A549 (cell line): ENCODE measurements at regions not wholly inside any gene's neighbourhood (a gene's known extent, or its start where the extent isn't known, plus 50 kb on each side); places are given as distances from the start of the nearest gene placed in this dataset.

ENCODE experiments used
- ATAC-seq, 2 experiments: fragments of 200-7000 bp in 1 of 2; fragments of >200 bp in 1 of 2; cut with Nextera tagmentation in 1 of 2; cut with Tn5 transposase in 1 of 2; 3 replicates each; pipeline versions ENCODE4 v1.8.0 to v1.9.1; 2018 to 2020; ENCODE audit warnings: mild to moderate bottlenecking in 1 of 2, moderate library complexity in 1 of 2
- CTCF ChIA-PET: fragments of 300-600 bp; sonication (Branson Sonifier 250); formaldehyde crosslinking; extraction: SDS; loops from one replicate; lab custom pipeline; 2021; ENCODE audit warnings: antibody characterized with exemption, inconsistent platforms; lab: Yijun Ruan, JAX
- POLR2A ChIA-PET: fragments of 350-600 bp; formaldehyde crosslinking; extraction: SDS; loops from one replicate; lab custom pipeline; 2021; ENCODE audit warnings: antibody characterized with exemption, inconsistent platforms; lab: Yijun Ruan, JAX
- DNase-seq, 2 experiments: peaks; one replicate each; pipeline versions ENCODE4 v3.0.0 to v3.0.0-alpha.2; 2011 to 2016; ENCODE audit warnings: low read depth in 1 of 2, low spot score in 1 of 2
- FAIRE-seq: peaks from 2 replicates; lab custom pipeline; 2011; peaks lifted over from hg19 to GRCh38; lab: Jason Lieb, UNC
- H3K27ac ChIP-seq, 2 experiments: fragments of >200 bp; sonication (Bioruptor Twin); formaldehyde crosslinking; 3 replicates each; pipeline ENCODE4 v1.5.1; 2016 to 2017
- H3K4me1 ChIP-seq: fragments of >200 bp; sonication (Bioruptor Twin); formaldehyde crosslinking; 3 replicates; pipeline ENCODE4 v1.6.1; 2016
- H3K4me2 ChIP-seq: fragments of >200 bp; sonication (Bioruptor Twin); formaldehyde crosslinking; 3 replicates; pipeline ENCODE4 v1.6.1; 2016
- H3K4me3 ChIP-seq: fragments of >200 bp; sonication (Bioruptor Twin); formaldehyde crosslinking; 3 replicates; pipeline ENCODE4 v1.5.1; 2016
- H3K9me3 ChIP-seq: fragments of >200 bp; sonication (Bioruptor Twin); formaldehyde crosslinking; 3 replicates; pipeline ENCODE4 v1.6.1; 2016
- ATOH8 ChIP-seq: fragments of 250-450 bp; sonication (Bioruptor Pico); IDR thresholded peaks from 2 replicates; pipeline ENCODE4 v1.5.0; 2020; ENCODE audit warnings: low read depth, mild to moderate bottlenecking, moderate library complexity
- BCL3 ChIP-seq: fragments of >200 bp; sonication (Bioruptor Twin); formaldehyde crosslinking; IDR thresholded peaks from 3 replicates; pipeline ENCODE4 v1.6.1; 2016
- CEBPB ChIP-seq, 2 experiments: fragments of >200 bp in 1 of 2; sonication (Bioruptor Twin) in 1 of 2; formaldehyde crosslinking in 1 of 2; IDR thresholded peaks; 2 replicates each; pipeline ENCODE4 v1.6.1; 2012 to 2016
- CHD2 ChIP-seq: fragments of 150-350 bp; IDR thresholded peaks from 2 replicates; pipeline ENCODE4 v1.6.1; 2014; ENCODE audit warnings: low read length; ENCODE audit not compliant: partially characterized antibody
- CTCF ChIP-seq: fragments of >200 bp; sonication (Bioruptor Twin); formaldehyde crosslinking; IDR thresholded peaks from 3 replicates; pipeline ENCODE4 v1.5.1; 2016
- EHF ChIP-seq: fragments of 250-450 bp; sonication (Bioruptor Pico); IDR thresholded peaks from 2 replicates; pipeline ENCODE4 v1.5.0; 2020; ENCODE audit warnings: mild to moderate bottlenecking
- EHMT2 ChIP-seq: fragments of 200-600 bp; sonication (generic); IDR thresholded peaks from 2 replicates; pipeline ENCODE4 v1.6.1; 2016; ENCODE audit warnings: antibody characterized with exemption, low read depth, mild to moderate bottlenecking, moderate library complexity
- EP300 ChIP-seq, 2 experiments: fragments of >200 bp; sonication (Bioruptor Twin); formaldehyde crosslinking; IDR thresholded peaks; 2 replicates in 1 of 2; 3 replicates in 1 of 2; pipeline ENCODE4 v1.6.1; 2016 to 2017
- FOSB ChIP-seq: fragments of 250-450 bp; sonication (Bioruptor Pico); IDR thresholded peaks from 2 replicates; pipeline ENCODE4 v1.5.0; 2020; ENCODE audit warnings: mild to moderate bottlenecking, moderate library complexity
- FOSL2 ChIP-seq, 2 experiments: fragments of 450-650 bp in 1 of 2; fragments of >200 bp in 1 of 2; sonication (Bioruptor Twin) in 1 of 2; formaldehyde crosslinking; IDR thresholded peaks; 2 replicates each; pipeline versions ENCODE4 v1.5.0 to v1.6.1; 2016 to 2020; ENCODE audit warnings: mild to moderate bottlenecking in 1 of 2, moderate library complexity in 1 of 2
- FOXS1 ChIP-seq: fragments of 250-450 bp; sonication (Bioruptor Pico); IDR thresholded peaks from 2 replicates; pipeline ENCODE4 v1.5.0; 2020; ENCODE audit warnings: mild to moderate bottlenecking, moderate library complexity
- GATA3 ChIP-seq: IDR thresholded peaks from 2 replicates; pipeline ENCODE4 v1.6.1; 2012; ENCODE audit warnings: borderline replicate concordance
- HOXB5 ChIP-seq: fragments of 250-450 bp; sonication (Bioruptor Pico); IDR thresholded peaks from 2 replicates; pipeline ENCODE4 v1.5.0; 2020; ENCODE audit warnings: mild to moderate bottlenecking, moderate library complexity
- JUN ChIP-seq, 2 experiments: fragments of >200 bp; sonication (Bioruptor Twin); formaldehyde crosslinking; IDR thresholded peaks; 2 replicates in 1 of 2; 3 replicates in 1 of 2; pipeline ENCODE4 v1.6.1; 2016 to 2017
- KDM5A ChIP-seq: fragments of 200-600 bp; sonication (generic); IDR thresholded peaks from 2 replicates; pipeline ENCODE4 v1.6.1; 2016; ENCODE audit warnings: antibody characterized with exemption, mild to moderate bottlenecking
- NFE2L2 ChIP-seq: fragments of 150-350 bp; conservative IDR thresholded peaks from 2 replicates; pipeline ENCODE4 v1.6.1; 2014; ENCODE audit warnings: low read length
- PHF8 ChIP-seq: fragments of 200-600 bp; sonication (generic); IDR thresholded peaks from 2 replicates; pipeline ENCODE4 v1.6.1; 2016; ENCODE audit warnings: low read depth, mild to moderate bottlenecking, antibody characterized with exemption, moderate library complexity, borderline replicate concordance
- POLR2A ChIP-seq: IDR thresholded peaks from 2 replicates; pipeline ENCODE4 v1.6.1; 2012; ENCODE audit warnings: mild to moderate bottlenecking, low read length
- RFX5 ChIP-seq: fragments of 450-650 bp; IDR thresholded peaks from 2 replicates; pipeline ENCODE4 v1.7.1; 2014; ENCODE audit warnings: antibody characterized with exemption, mild to moderate bottlenecking, moderate library complexity
- ZSCAN20 ChIP-seq: fragments of 250-450 bp; sonication (Bioruptor Pico); IDR thresholded peaks from 2 replicates; pipeline ENCODE4 v1.8.0; 2022; ENCODE audit warnings: mild to moderate bottlenecking, moderate library complexity
- WGBS: methylation state at CpG from one replicate; pipeline ENCODE4 v1.1.6; 2017; ENCODE audit errors: missing lambda C conversion rate; 5-methylcytosine and 5-hydroxymethylcytosine counted together
- TF ChIP-seq, protein P1 (sequence below): fragments of 150-350 bp; IDR thresholded peaks from 2 replicates; pipeline ENCODE4 v1.6.1; 2014; ENCODE audit warnings: low read depth, mild to moderate bottlenecking, low read length
- TF ChIP-seq, protein P2 (sequence below): fragments of 450-650 bp; IDR thresholded peaks from 2 replicates; pipeline ENCODE4 v1.6.1; 2014; ENCODE audit warnings: antibody characterized with exemption

DNA sequence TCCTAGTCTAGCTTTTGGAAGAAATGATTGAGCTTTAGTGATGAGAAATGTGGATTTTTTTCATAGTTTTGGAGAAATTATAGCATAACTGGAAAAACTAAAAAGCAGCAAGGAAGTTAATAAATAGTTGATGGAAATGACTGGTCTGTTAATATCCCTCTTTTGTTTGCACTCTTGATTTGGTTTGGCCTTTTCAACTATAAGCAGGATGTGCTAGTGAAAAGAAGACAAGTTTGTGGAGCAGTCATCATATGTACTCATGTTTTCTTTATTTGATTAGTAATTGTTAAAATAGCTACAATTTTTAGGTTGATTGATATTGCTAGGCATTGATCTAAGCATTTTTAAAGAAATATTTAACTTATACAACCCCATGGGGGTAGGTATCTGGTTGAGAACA is 374.7 kb downstream of the TAF11L14 start:
- Histone ChIP-seq H3K27ac (no peak overlapping the region), H3K9me3 (0 out of 3 replicates have a peak, but pooled peaks cover 3% of the 10 kb centered on the region), H3K4me3 (no peak overlapping the region), H3K4me2 (no peak overlapping the region), H3K4me1 (no peaks in the 10 kb centered on the region)
- TF ChIP-seq KDM5A, result no peak
- TF ChIP-seq BCL3, result no peak
- no peak for TF ChIP-seq HOXB5
- TF ChIP-seq POLR2A, result no peak
- TF ChIP-seq ZSCAN20 (CRISPR knock-in tag), result no peak
- TF ChIP-seq EHMT2, result no peak
- no peak for TF ChIP-seq GATA3
- no peak for TF ChIP-seq CEBPB (IDR thresholded peaks at IDR 0.05)
- TF ChIP-seq JUN (IDR thresholded peaks at IDR 0.05), result no peak
- TF ChIP-seq FOSB (CRISPR knock-in tag), result no peak
- no peak for TF ChIP-seq NFE2L2
- no peak for TF ChIP-seq CTCF
- no peak for TF ChIP-seq RFX5
- no peak for TF ChIP-seq EP300 (IDR thresholded peaks at IDR 0.05)
- TF ChIP-seq ATOH8, result no peak
- no peak for TF ChIP-seq FOSL2 (IDR thresholded peaks at IDR 0.05)
- TF ChIP-seq FOSL2 (CRISPR knock-in tag; IDR thresholded peaks at IDR 0.05), result no peak
- TF ChIP-seq FOXS1, result no peak
- DNase-seq (no peak), FAIRE-seq (no peak), ATAC-seq (no peak)
- ChIA-PET CTCF (no interaction called here), POLR2A (no interaction called here)

- Histone ChIP-seq H3K4me3 (no peak overlapping the region), H3K4me1 (no peaks in the 10 kb centered on the region), H3K4me2 (no peak overlapping the region), H3K9me3 (no peaks in the 10 kb centered on the region), H3K27ac (no peak overlapping the region)
- ATAC-seq (peak; percentile 55 to 62; a peak in 3 of 6 replicates), DNase-seq (peak; percentile 13 to 28), FAIRE-seq (no peak)
- POLR2A ChIA-PET, result no interaction called here
- TF ChIP-seq, protein P1, sequence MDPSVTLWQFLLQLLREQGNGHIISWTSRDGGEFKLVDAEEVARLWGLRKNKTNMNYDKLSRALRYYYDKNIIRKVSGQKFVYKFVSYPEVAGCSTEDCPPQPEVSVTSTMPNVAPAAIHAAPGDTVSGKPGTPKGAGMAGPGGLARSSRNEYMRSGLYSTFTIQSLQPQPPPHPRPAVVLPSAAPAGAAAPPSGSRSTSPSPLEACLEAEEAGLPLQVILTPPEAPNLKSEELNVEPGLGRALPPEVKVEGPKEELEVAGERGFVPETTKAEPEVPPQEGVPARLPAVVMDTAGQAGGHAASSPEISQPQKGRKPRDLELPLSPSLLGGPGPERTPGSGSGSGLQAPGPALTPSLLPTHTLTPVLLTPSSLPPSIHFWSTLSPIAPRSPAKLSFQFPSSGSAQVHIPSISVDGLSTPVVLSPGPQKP, result no peak
- TF ChIP-seq HOXB5 (no peak), CHD2 (no peak), FOXS1 (no peak), PHF8 (no peak), EHF (CRISPR knock-in tag) (no peak), EHMT2 (no peak), BCL3 (no peak)
- TF ChIP-seq, protein P2, sequence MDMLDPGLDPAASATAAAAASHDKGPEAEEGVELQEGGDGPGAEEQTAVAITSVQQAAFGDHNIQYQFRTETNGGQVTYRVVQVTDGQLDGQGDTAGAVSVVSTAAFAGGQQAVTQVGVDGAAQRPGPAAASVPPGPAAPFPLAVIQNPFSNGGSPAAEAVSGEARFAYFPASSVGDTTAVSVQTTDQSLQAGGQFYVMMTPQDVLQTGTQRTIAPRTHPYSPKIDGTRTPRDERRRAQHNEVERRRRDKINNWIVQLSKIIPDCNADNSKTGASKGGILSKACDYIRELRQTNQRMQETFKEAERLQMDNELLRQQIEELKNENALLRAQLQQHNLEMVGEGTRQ, result no peak
- 27% methylated on average over 2 of the region's 2 CpGs for WGBS
- CTCF ChIA-PET, result interaction anchor here (0.7 to 0.9 kb wide), 3 partner anchors 13 to 66 kb away, joined by 3 read pairs; no protein-coding TSS in a partner anchor
Measured at GRCh38 chr5:18010053-18010452, 375.8 kb downstream of the TAF11L14 start.
